Prostate gland (tissue), 2 donors: ENCODE measurements at regions not wholly inside any gene's neighbourhood (a gene's known extent, or its start where the extent isn't known, plus 50 kb on each side); places are given as distances from the start of the nearest gene placed in this dataset.

ENCODE experiments used
- POLR2A ChIP-seq: fragments of 450-650 bp; IDR thresholded peaks from one replicate; pipeline ENCODE4 v1.6.1; 2016; ENCODE audit warnings: antibody characterized with exemption, mild to moderate bottlenecking
- POLR2AphosphoS5 ChIP-seq: sonication (generic); formaldehyde crosslinking; IDR thresholded peaks from one replicate; pipeline ENCODE4 v1.6.1; 2017; ENCODE audit warnings: antibody characterized with exemption
- TF ChIP-seq, protein P1 (sequence below), 4 experiments: fragments of 200-600 bp in 2 of 4; fragments of 450-650 bp in 2 of 4; sonication (generic) in 2 of 4; IDR thresholded peaks; 1 replicate in 3 of 4; 2 replicates in 1 of 4; pipeline ENCODE4 v1.5.1; 2016 to 2019; ENCODE audit warnings: antibody characterized with exemption in 4 of 4, mild to moderate bottlenecking in 2 of 4, moderate library complexity in 2 of 4

- TF ChIP-seq, protein P1, sequence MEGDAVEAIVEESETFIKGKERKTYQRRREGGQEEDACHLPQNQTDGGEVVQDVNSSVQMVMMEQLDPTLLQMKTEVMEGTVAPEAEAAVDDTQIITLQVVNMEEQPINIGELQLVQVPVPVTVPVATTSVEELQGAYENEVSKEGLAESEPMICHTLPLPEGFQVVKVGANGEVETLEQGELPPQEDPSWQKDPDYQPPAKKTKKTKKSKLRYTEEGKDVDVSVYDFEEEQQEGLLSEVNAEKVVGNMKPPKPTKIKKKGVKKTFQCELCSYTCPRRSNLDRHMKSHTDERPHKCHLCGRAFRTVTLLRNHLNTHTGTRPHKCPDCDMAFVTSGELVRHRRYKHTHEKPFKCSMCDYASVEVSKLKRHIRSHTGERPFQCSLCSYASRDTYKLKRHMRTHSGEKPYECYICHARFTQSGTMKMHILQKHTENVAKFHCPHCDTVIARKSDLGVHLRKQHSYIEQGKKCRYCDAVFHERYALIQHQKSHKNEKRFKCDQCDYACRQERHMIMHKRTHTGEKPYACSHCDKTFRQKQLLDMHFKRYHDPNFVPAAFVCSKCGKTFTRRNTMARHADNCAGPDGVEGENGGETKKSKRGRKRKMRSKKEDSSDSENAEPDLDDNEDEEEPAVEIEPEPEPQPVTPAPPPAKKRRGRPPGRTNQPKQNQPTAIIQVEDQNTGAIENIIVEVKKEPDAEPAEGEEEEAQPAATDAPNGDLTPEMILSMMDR (IDR thresholded peaks at IDR 0.05), result no peak
- TF ChIP-seq POLR2A (no peak), POLR2AphosphoS5 (no peak)
Observed at GRCh38 chr18:66778048-66778447, 174.2 kb upstream of the CDH19 start.
